NCI-H526 (cell line): ENCODE measurements at regions not wholly inside any gene's neighbourhood (a gene's known extent, or its start where the extent isn't known, plus 50 kb on each side); places are given as distances from the start of the nearest gene placed in this dataset.

Experiments used
- DNase-seq, 2 experiments: peaks; one replicate each; lab custom pipeline; 2025; lab: John Stamatoyannopoulos, UW

GRCh38 chr1:232280910-232281309 is 349.0 kb downstream of the SIPA1L2 start:
- no peak for DNase-seq

GRCh38 chr1:232279909-232280400 is 350.0 kb downstream of the SIPA1L2 start:
- DNase-seq, result no peak

- DNase-seq, result no peak
Observed at GRCh38 chr1:232278925-232279324, 351.0 kb downstream of the SIPA1L2 start.

GRCh38 chr1:232276651-232277050 is 353.3 kb downstream of the SIPA1L2 start:
- no peak for DNase-seq

- no peak for DNase-seq
Observed at GRCh38 chr1:232274999-232275710, 354.8 kb downstream of the SIPA1L2 start.

GRCh38 chr1:232274236-232274855 is 355.6 kb downstream of the SIPA1L2 start:
- DNase-seq, result no peak

- no peak for DNase-seq
Observed at GRCh38 chr1:232273011-232273410, 356.9 kb downstream of the SIPA1L2 start.

GRCh38 chr1:232271991-232272589 is 357.8 kb downstream of the SIPA1L2 start:
- DNase-seq, result no peak

GRCh38 chr1:232271299-232271698 is 358.6 kb downstream of the SIPA1L2 start:
- DNase-seq, result no peak

- DNase-seq, result no peak
Observed at GRCh38 chr1:232269988-232270387, 359.9 kb downstream of the SIPA1L2 start.

- no peak for DNase-seq
Observed at GRCh38 chr1:232267837-232268598, 361.9 kb downstream of the SIPA1L2 start.

GRCh38 chr1:232267092-232267836 is 362.7 kb downstream of the SIPA1L2 start:
- no peak for DNase-seq

GRCh38 chr1:232263452-232263851 is 366.5 kb downstream of the SIPA1L2 start:
- DNase-seq, result no peak

- DNase-seq, result no peak
Observed at GRCh38 chr1:232262991-232263390, 366.9 kb downstream of the SIPA1L2 start.

- DNase-seq, result no peak
Observed at GRCh38 chr1:232260861-232261260, 369.1 kb downstream of the SIPA1L2 start.

- DNase-seq, result no peak
Observed at GRCh38 chr1:232260045-232260444, 369.9 kb downstream of the SIPA1L2 start.

GRCh38 chr1:232259333-232259732 is 370.6 kb downstream of the SIPA1L2 start:
- no peak for DNase-seq

GRCh38 chr1:232252546-232253118 is 377.3 kb downstream of the SIPA1L2 start:
- no peak for DNase-seq

- DNase-seq, result no peak
Observed at GRCh38 chr1:232250838-232251237, 379.1 kb downstream of the SIPA1L2 start.

GRCh38 chr1:232249861-232250777 is 379.8 kb downstream of the SIPA1L2 start:
- DNase-seq, result no peak
